H1 (cell line): ENCODE measurements at regions not wholly inside any gene's neighbourhood (a gene's known extent, or its start where the extent isn't known, plus 50 kb on each side); places are given as distances from the start of the nearest gene placed in this dataset.

Experiments
- CTCF ChIA-PET: fragments of 300-600 bp; sonication (Branson Sonifier 250); formaldehyde crosslinking; loops from one replicate; lab custom pipeline; 2021; ENCODE audit not compliant: partially characterized antibody; lab: Charles Lee
- POLR2A ChIA-PET: fragments of 300-600 bp; sonication (Branson Sonifier 250); formaldehyde crosslinking; loops from one replicate; lab custom pipeline; 2021; ENCODE audit warnings: inconsistent platforms; ENCODE audit not compliant: partially characterized antibody; lab: Charles Lee
- DNase-seq, 2 experiments: peaks; one replicate each; pipeline versions ENCODE4 v3.0.0 to v3.0.0-alpha.2; 2010 to 2022; ENCODE audit warnings: low spot score in 2 of 2, low read depth in 1 of 2, mixed read lengths in 1 of 2
- FAIRE-seq: peaks from 2 replicates; lab custom pipeline; 2011; peaks lifted over from hg19 to GRCh38; lab: Jason Lieb, UNC
- H2AFZ ChIP-seq: 2 replicates; pipeline ENCODE4 v1.8.1; 2012; ENCODE audit warnings: low read length, inconsistent platforms
- H2AK5ac ChIP-seq: 2 replicates; pipeline ENCODE4 v1.6.1; 2013; ENCODE audit warnings: low read depth, low read length
- H2BK120ac ChIP-seq: replicated peaks from 2 replicates; pipeline ENCODE3; 2013; ENCODE audit warnings: low read depth, low read length, inconsistent platforms
- H2BK12ac ChIP-seq: 2 replicates; pipeline ENCODE4 v1.6.1; 2013; ENCODE audit warnings: low read depth, low read length
- H2BK15ac ChIP-seq: 2 replicates; pipeline ENCODE4 v1.6.1; 2013; ENCODE audit warnings: low read length
- H2BK20ac ChIP-seq: 2 replicates; pipeline ENCODE4 v1.6.1; 2013; ENCODE audit warnings: low read length
- H2BK5ac ChIP-seq: 2 replicates; pipeline ENCODE4 v1.6.1; 2013; ENCODE audit warnings: low read depth, low read length
- H3K14ac ChIP-seq: 2 replicates; pipeline ENCODE4 v1.6.1; 2013; ENCODE audit warnings: inconsistent platforms; ENCODE audit not compliant: insufficient read length
- H3K18ac ChIP-seq: 2 replicates; pipeline ENCODE4 v1.6.1; 2013; ENCODE audit warnings: low read length; ENCODE audit errors: extremely low read depth
- H3K23ac ChIP-seq: 2 replicates; pipeline ENCODE4 v1.6.1; 2013; ENCODE audit warnings: inconsistent platforms; ENCODE audit not compliant: insufficient read length
- H3K23me2 ChIP-seq: 2 replicates; pipeline ENCODE4 v1.6.1; 2013; ENCODE audit warnings: low read depth, low read length
- H3K27ac ChIP-seq: 2 replicates; pipeline ENCODE4 v1.6.1; 2011; ENCODE audit warnings: low read depth, low read length, inconsistent platforms
- H3K27me3 ChIP-seq, 4 experiments: replicated peaks in 1 of 4; 1 replicate in 1 of 4; 2 replicates in 3 of 4; pipeline versions ENCODE4 v1.6.1 to v1.8.1; 2011 to 2013; ENCODE audit warnings: low read length in 3 of 4, mild to moderate bottlenecking in 3 of 4, inconsistent platforms in 2 of 4, mixed read lengths in 2 of 4, moderate library complexity in 1 of 4; ENCODE audit not compliant: control insufficient read depth in 3 of 4, insufficient read depth in 3 of 4; ENCODE audit errors: extremely low read depth in 1 of 4
- H3K36me3 ChIP-seq, 4 experiments: 2 replicates each; pipeline versions ENCODE4 v1.6.1 to v1.8.1; 2011 to 2013; ENCODE audit warnings: mild to moderate bottlenecking in 4 of 4, low read length in 3 of 4, moderate library complexity in 2 of 4, control low read depth in 1 of 4, inconsistent platforms in 1 of 4; ENCODE audit not compliant: insufficient read depth in 4 of 4, control insufficient read depth in 2 of 4
- H3K4ac ChIP-seq: replicated peaks from 2 replicates; pipeline ENCODE3; 2013; ENCODE audit warnings: low read length, low read depth, mixed read lengths, inconsistent platforms; ENCODE audit not compliant: insufficient read length
- H3K4me1 ChIP-seq, 4 experiments: replicated peaks in 1 of 4; 1 replicate in 1 of 4; 2 replicates in 3 of 4; pipeline versions ENCODE4 v1.6.1 to v1.8.1; 2011 to 2013; ENCODE audit warnings: low read length in 3 of 4, inconsistent platforms in 2 of 4, mixed read lengths in 1 of 4; ENCODE audit not compliant: insufficient read depth in 4 of 4, control insufficient read depth in 3 of 4
- H3K4me2 ChIP-seq, 2 experiments: 2 replicates each; pipeline versions ENCODE4 v1.6.1 to v1.8.1; 2011 to 2013; ENCODE audit warnings: low read depth in 2 of 2, low read length in 2 of 2, control low read depth in 1 of 2, inconsistent platforms in 1 of 2, mild to moderate bottlenecking in 1 of 2; ENCODE audit not compliant: insufficient read depth in 1 of 2
- H3K4me3 ChIP-seq, 4 experiments: fragments of 200-600, 300-600 bp in 1 of 4; sonication (generic), shearing (Covaris generic), sonication (Bioruptor Twin) in 1 of 4; 2 replicates each; pipeline versions ENCODE4 v1.5.1 to v1.8.1; 2011 to 2016; ENCODE audit warnings: low read length in 4 of 4, low read depth in 3 of 4, control low read depth in 2 of 4, inconsistent platforms in 2 of 4, mild to moderate bottlenecking in 2 of 4, mixed read lengths in 1 of 4, moderate library complexity in 1 of 4; ENCODE audit not compliant: insufficient read depth in 2 of 4; ENCODE audit errors: extremely low read depth in 1 of 4
- H3K56ac ChIP-seq: replicated peaks from 2 replicates; pipeline ENCODE3; 2013; ENCODE audit warnings: low read depth, mild to moderate bottlenecking, mixed read lengths, low read length, inconsistent platforms; ENCODE audit not compliant: insufficient read length
- H3K79me1 ChIP-seq: 2 replicates; pipeline ENCODE4 v1.6.1; 2013; ENCODE audit warnings: low read depth, low read length, control low read depth
- H3K79me2 ChIP-seq, 2 experiments: 2 replicates each; pipeline versions ENCODE4 v1.6.1 to v1.8.1; 2012 to 2013; ENCODE audit warnings: low read length in 2 of 2, mild to moderate bottlenecking in 2 of 2, inconsistent platforms in 1 of 2; ENCODE audit not compliant: insufficient read depth in 2 of 2, control insufficient read depth in 1 of 2
- H3K9ac ChIP-seq, 4 experiments: replicated peaks in 1 of 4; 1 replicate in 1 of 4; 2 replicates in 3 of 4; pipeline versions ENCODE4 v1.6.1 to v1.8.1; 2011 to 2013; ENCODE audit warnings: low read depth in 3 of 4, low read length in 3 of 4, control low read depth in 2 of 4, mild to moderate bottlenecking in 2 of 4, moderate library complexity in 2 of 4, inconsistent platforms in 1 of 4; ENCODE audit errors: extremely low read depth in 1 of 4
- H3K9me3 ChIP-seq, 2 experiments: 2 replicates each; pipeline versions ENCODE4 v1.6.1 to v1.8.1; 2012 to 2013; ENCODE audit warnings: mild to moderate bottlenecking in 2 of 2, moderate library complexity in 2 of 2, control low read depth in 1 of 2, inconsistent platforms in 1 of 2, low read depth in 1 of 2, low read length in 1 of 2, mixed read lengths in 1 of 2; ENCODE audit not compliant: insufficient read depth in 2 of 2
- H4K20me1 ChIP-seq, 2 experiments: replicated peaks in 1 of 2; 2 replicates each; pipeline versions ENCODE3 to v1.8.1; 2011 to 2013; ENCODE audit warnings: inconsistent platforms in 2 of 2, low read length in 2 of 2, mild to moderate bottlenecking in 1 of 2; ENCODE audit not compliant: insufficient read depth in 2 of 2, control insufficient read depth in 1 of 2
- H4K5ac ChIP-seq: 2 replicates; pipeline ENCODE4 v1.6.1; 2013; ENCODE audit warnings: low read length, low read depth, mixed read lengths, inconsistent platforms; ENCODE audit not compliant: insufficient read length
- H4K8ac ChIP-seq: 2 replicates; pipeline ENCODE4 v1.8.0; 2013; ENCODE audit warnings: mild to moderate bottlenecking, moderate library complexity, low read length, inconsistent platforms; ENCODE audit not compliant: insufficient read depth; ENCODE audit errors: extremely low read depth
- H4K91ac ChIP-seq: replicated peaks from 2 replicates; pipeline ENCODE3; 2013; ENCODE audit warnings: low read length, mixed read lengths, inconsistent platforms; ENCODE audit not compliant: insufficient read length
- ASH2L ChIP-seq: fragments of 200-600, 300-600 bp; sonication (generic); IDR thresholded peaks from one replicate; pipeline ENCODE4 v1.7.1; 2017; ENCODE audit warnings: low read length
- KDM1A ChIP-seq: fragments of 200-600, 300-600 bp; sonication (generic); IDR thresholded peaks from 2 replicates; pipeline ENCODE4 v1.7.1; 2016; ENCODE audit warnings: mild to moderate bottlenecking, low read length, borderline replicate concordance
- RBBP5 ChIP-seq: IDR thresholded peaks from 2 replicates; pipeline ENCODE4 v1.7.1; 2012; ENCODE audit warnings: low read depth, mild to moderate bottlenecking, inconsistent platforms, low read length, moderate library complexity, borderline replicate concordance
- SRF ChIP-seq: IDR thresholded peaks from 2 replicates; pipeline ENCODE4 v1.6.1; 2011; ENCODE audit warnings: mild to moderate bottlenecking, low read depth, low read length, moderate library complexity
- USF2 ChIP-seq: IDR thresholded peaks from 2 replicates; pipeline ENCODE4 v1.6.1; 2011; ENCODE audit warnings: low read length, improper control_type of control experiment
- ZNF274 ChIP-seq: IDR thresholded peaks from 2 replicates; pipeline ENCODE4 v1.7.0; 2012; ENCODE audit warnings: low read length, borderline replicate concordance; ENCODE audit errors: extremely low read depth
- WGBS, 2 experiments: shearing (Covaris generic) in 1 of 2; methylation state at CpG; one replicate each; pipeline versions ENCODE4 v1.1.6 to v1.1.7; 2013 to 2015; ENCODE audit warnings: low lambda C conversion rate in 2 of 2, mixed read lengths in 2 of 2, inconsistent platforms in 1 of 2, low coverage in 1 of 2, missing lambda C conversion rate in 1 of 2; ENCODE audit not compliant: insufficient replicate concordance in 2 of 2, insufficient coverage in 1 of 2, insufficient read length in 1 of 2; ENCODE audit errors: extremely low coverage in 1 of 2, missing lambda C conversion rate in 1 of 2; 5-methylcytosine and 5-hydroxymethylcytosine counted together

- Histone ChIP-seq H3K79me2 (no peaks in the 10 kb centered on the region), H3K27ac (no peak overlapping the region), H3K23ac (no peak overlapping the region), H3K4me3 (no peak overlapping the region), H3K36me3 (no peaks in the 10 kb centered on the region), H3K14ac (no peak overlapping the region), H2BK5ac (no peak overlapping the region), H3K9ac (no peak overlapping the region), H3K79me1 (no peaks in the 10 kb centered on the region), H4K91ac (no peak overlapping the region), H4K8ac (no peak overlapping the region), H3K56ac (no peak overlapping the region), H3K23me2 (no peaks in the 10 kb centered on the region), H2BK15ac (no peak overlapping the region), H3K4me1 (no peaks in the 10 kb centered on the region), H4K5ac (no peak overlapping the region), H2BK12ac (no peak overlapping the region), H2AK5ac (no peak overlapping the region), H4K20me1 (no peaks in the 10 kb centered on the region), H2BK120ac (no peak overlapping the region), H3K27me3 (no peaks in the 10 kb centered on the region), H2BK20ac (no peak overlapping the region), H3K18ac (no peak overlapping the region), H3K9me3 (no peaks in the 10 kb centered on the region), H3K4ac (no peak overlapping the region), H3K4me2 (no peak overlapping the region), H2AFZ (no peak overlapping the region)
- FAIRE-seq (no peak), DNase-seq (no peak)
- ChIA-PET POLR2A (no interaction called here), CTCF (interaction anchor here (0.7 to 1.2 kb wide), 4 partner anchors 12 to 22 kb away, joined by 3 to 4 read pairs (median 4); no protein-coding TSS in a partner anchor)
- 73% methylated on average over 1 of the region's 1 CpG; no CpG with 5 or more reads in 1 of the 2 experiments for WGBS, 2 experiments
- TF ChIP-seq SRF, result no peak
- TF ChIP-seq RBBP5, result no peak
- TF ChIP-seq ZNF274, result no peak
- TF ChIP-seq ASH2L, result no peak
- no peak for TF ChIP-seq USF2
- no peak for TF ChIP-seq KDM1A
These were observed 344.4 kb upstream of the CADM1 start for GRCh38 chr11:115848611-115849010.
